Fibroblast of the aortic adventitia (primary cell): ENCODE measurements at regions not wholly inside any gene's neighbourhood (a gene's known extent, or its start where the extent isn't known, plus 50 kb on each side); places are given as distances from the start of the nearest gene placed in this dataset.

Source experiments
- DNase-seq: peaks from one replicate; pipeline ENCODE4 v3.0.0-alpha.2; 2010; ENCODE audit warnings: low read depth
- H3K4me3 ChIP-seq: 2 replicates; pipeline ENCODE4 v1.5.1; 2011; ENCODE audit warnings: low read depth, mild to moderate bottlenecking, control low read depth, low read length, moderate library complexity
- TF ChIP-seq, protein P1 (sequence below): IDR thresholded peaks from 2 replicates; pipeline ENCODE4 v1.5.1; 2011; ENCODE audit warnings: mild to moderate bottlenecking, low read length, control low read depth, inconsistent platforms; ENCODE audit not compliant: insufficient read depth

DNA sequence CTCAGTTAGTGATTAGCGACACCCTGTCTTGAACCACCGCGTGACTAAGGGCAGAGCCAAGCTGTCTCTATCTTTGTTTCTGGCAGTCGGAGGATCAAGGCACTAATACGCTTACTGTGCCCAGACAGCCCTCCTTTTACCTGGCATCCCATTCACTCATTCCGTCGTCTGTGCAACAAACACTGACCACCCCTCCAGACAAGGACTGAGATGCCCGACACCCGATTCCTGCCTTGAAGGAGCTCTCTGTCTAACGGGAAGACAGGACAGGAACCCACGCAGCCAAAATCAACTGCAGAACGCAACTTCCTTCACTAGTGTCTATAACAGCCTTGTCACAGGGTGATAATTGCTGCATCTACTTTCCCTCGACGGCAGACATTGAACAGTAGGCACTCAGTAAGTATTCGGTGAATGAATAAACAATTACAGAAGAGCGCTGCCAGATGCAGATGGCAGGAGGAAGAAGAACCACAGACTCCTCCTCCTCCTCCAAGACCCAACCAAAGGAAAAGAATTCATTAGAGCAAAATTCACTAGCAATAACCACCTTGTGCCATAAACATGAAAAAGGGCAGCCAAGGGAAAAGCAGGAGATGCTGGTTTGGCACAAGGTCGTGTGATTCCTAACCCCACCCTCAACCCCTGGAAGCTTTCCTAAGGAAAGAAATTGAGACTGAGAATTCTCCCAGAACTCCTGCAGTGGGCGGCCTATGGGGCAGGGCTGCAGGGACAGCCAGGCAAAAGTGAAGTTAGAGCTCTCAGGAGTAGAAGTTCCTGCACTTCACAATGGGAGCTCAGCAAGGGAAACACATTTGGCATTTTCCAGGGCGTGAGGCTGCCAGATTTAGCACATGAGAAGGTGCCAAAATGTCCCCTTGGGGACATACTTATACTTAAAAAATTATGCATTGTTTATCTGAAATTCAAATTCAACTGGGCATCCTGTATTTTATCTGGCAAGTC is 186.6 kb upstream of the DIO3 start:
- TF ChIP-seq, protein P1, sequence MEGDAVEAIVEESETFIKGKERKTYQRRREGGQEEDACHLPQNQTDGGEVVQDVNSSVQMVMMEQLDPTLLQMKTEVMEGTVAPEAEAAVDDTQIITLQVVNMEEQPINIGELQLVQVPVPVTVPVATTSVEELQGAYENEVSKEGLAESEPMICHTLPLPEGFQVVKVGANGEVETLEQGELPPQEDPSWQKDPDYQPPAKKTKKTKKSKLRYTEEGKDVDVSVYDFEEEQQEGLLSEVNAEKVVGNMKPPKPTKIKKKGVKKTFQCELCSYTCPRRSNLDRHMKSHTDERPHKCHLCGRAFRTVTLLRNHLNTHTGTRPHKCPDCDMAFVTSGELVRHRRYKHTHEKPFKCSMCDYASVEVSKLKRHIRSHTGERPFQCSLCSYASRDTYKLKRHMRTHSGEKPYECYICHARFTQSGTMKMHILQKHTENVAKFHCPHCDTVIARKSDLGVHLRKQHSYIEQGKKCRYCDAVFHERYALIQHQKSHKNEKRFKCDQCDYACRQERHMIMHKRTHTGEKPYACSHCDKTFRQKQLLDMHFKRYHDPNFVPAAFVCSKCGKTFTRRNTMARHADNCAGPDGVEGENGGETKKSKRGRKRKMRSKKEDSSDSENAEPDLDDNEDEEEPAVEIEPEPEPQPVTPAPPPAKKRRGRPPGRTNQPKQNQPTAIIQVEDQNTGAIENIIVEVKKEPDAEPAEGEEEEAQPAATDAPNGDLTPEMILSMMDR, result no peak
- no peak overlapping the region for H3K4me3 ChIP-seq
- DNase-seq, result no peak

DNA sequence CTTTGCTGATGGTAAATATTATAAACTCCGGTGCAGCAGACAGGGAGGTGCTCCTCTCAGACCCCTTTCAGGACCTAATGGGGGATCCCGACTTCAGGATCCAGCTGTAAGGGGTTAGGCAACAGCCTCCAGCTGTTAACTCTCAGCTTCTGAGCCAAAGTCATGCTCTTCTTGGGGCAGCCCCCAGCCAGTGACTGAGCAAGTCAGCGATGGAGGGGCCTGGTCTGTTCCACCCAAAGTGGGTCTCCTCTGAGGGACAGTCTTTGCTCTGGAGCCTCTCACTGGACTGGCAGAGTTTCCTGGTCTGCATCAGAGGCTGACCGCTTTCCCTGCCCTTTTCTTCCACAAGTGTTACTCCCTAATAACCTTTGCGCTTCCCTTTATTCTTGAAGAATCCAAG is 184.2 kb upstream of the DIO3 start:
- H3K4me3 ChIP-seq, result no peak overlapping the region
- DNase-seq, result no peak
- TF ChIP-seq, protein P1, result no peak

DNA sequence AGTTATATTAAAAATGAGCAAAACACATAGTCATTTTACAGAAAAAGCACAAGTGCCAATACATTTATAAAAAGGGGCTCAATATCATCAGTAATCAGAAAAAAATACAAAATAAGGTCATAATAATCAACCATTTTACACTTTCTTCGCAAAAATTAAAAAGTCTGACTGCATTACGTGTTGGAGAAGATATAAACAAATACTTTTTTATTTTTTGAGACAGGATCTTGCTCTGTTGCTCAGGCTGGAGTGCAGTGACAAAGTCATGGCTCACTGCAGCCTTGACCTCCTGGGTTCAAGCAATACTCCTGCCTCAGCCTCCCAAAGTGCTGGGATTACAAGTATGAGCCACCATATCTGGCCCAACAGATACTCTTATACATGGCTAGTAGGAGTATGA is 181.5 kb upstream of the DIO3 start:
- TF ChIP-seq, protein P1, result no peak
- no peak for DNase-seq
- H3K4me3 ChIP-seq, result no peak overlapping the region

DNA sequence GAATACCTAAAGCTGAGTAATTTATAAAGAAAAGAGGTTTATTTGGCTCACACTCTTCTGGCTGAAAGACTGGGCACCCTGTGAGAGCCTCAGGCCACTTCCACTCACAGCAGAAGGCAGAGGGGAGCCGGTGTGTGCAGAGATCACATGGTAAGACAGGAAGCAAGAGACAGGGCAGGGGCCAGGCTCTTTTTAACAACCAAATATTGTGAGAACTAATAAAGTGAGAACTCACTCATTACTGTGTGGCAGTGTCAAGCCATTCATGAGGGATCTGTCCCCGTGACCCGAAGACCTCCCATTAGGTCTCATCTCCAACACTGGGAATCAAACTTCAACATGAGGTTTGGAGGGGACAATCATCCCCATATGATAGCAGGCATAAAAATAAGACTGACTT is 180.8 kb upstream of the DIO3 start:
- no peak overlapping the region for H3K4me3 ChIP-seq
- TF ChIP-seq, protein P1, result no peak
- DNase-seq, result no peak

DNA sequence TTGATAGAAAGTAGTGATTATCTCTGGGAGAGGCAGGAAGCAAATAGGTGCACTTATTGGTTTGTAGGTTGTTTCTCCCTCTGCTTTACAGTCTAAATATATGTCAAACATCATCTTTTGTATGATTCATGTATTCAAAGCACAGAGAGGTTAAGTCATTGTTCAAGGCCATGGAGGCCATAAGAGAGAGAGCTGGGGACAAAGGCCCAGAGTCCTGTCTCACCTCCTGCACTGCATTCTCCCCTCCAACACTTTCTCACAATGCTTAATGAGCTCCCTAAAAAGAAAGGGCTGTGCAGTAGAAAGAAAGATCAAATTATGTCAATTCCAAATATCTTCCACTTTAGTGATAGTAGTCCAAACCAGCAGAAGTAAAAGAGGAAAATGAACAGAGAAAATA is 180.4 kb upstream of the DIO3 start:
- H3K4me3 ChIP-seq, result no peak overlapping the region
- DNase-seq, result no peak
- TF ChIP-seq, protein P1, result no peak

DNA sequence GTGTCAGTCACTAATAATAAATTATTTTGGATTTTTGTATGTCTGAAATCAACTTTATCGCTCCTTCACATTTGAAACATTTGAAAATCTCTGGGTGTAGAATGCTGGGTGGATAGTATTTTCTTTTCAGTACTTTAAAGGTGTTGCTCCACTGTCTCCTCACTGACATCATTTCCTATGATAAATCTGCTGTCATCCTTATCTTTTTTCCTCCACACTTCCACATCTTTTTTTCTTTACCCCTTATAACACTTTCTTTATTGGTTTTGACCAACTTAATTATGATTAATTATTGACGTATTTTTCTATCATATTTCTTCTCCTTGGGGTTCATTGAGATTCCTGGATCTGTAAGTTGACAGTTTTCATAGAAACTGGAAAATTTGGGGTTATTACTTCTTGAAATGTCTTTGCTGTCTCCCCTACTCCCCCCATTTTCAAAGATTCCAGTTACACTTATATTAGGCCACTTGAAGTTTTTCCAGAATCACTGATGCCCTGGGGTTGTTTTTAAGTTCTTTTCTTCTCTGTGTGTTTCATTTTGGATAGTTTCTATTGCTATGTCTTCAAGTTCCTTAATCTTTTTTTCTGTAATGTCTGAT is 177.5 kb upstream of the DIO3 start:
- TF ChIP-seq, protein P1, result no peak

More for the DNA sequence above, 177.5 kb upstream of the DIO3 start:
- no peak overlapping the region for H3K4me3 ChIP-seq
- DNase-seq, result no peak
